SH-SY5Y (cell line): ENCODE measurements at regions not wholly inside any gene's neighbourhood (a gene's known extent, or its start where the extent isn't known, plus 50 kb on each side); places are given as distances from the start of the nearest gene placed in this dataset.

Source experiments
- GATA2 ChIP-seq: IDR thresholded peaks from 2 replicates; pipeline ENCODE4 v1.6.1; 2011; ENCODE audit warnings: mild to moderate bottlenecking, low read depth, low read length
- GATA3 ChIP-seq: IDR thresholded peaks from 2 replicates; pipeline ENCODE4 v1.6.1; 2011; ENCODE audit warnings: low read depth, mild to moderate bottlenecking, low read length, moderate library complexity

GRCh38 chr9:106207298-106207697, 513.0 kb downstream of the TMEM38B start:
- no peak for TF ChIP-seq GATA2
- TF ChIP-seq GATA3: no peak
